ENCODE measurements at regions not wholly inside any gene's neighbourhood (a gene's known extent, or its start where the extent isn't known, plus 50 kb on each side); places are given as distances from the start of the nearest gene placed in this dataset.

- H3K4me3 ChIP-seq (ENCODE audit: low read depth, low read length), result no peak overlapping the region
- in situ Hi-C loops (cut with HindIII; ENCODE audit: low sequenced_read_pairs), result no loop called here
- TF ChIP-seq CTCF (IDR thresholded peaks at IDR 0.05; ENCODE audit: low read depth, low read length, missing control alignments), result no peak
- DNase-seq (ENCODE audit: low read depth), result no peak
Observed at GRCh38 chr3:74443102-74443501, 171.4 kb downstream of the CNTN3 start.

GRCh38 chr3:74442683-74443082 lies 171.8 kb downstream of the CNTN3 start:
- in situ Hi-C loops (cut with HindIII; ENCODE audit: low sequenced_read_pairs), result no loop called here
- DNase-seq (ENCODE audit: low read depth), result no peak
- H3K4me3 ChIP-seq (ENCODE audit: low read depth, low read length), result no peak overlapping the region
- no peak for TF ChIP-seq CTCF (IDR thresholded peaks at IDR 0.05; ENCODE audit: low read depth, low read length, missing control alignments)

DNA sequence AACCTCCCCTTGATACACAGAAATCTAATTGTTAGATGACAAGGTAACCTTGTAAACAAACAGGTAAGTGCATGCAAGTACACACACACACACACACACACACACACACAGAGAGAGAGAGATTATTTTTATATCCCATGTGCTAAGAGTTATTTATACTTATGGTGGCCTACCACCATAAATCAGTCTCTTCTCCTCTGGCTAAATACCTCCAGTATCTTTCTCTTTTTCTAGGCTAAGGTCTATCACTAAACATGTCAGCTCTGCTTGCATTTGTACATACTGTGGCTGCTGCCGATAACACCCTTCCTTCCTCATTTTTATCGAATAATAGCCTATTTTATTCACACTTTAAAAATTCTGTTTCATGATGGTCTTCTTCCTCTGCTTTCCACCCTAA lies 172.4 kb downstream of the CNTN3 start:
- no peak for DNase-seq (ENCODE audit: low read depth)
- no peak overlapping the region for H3K4me3 ChIP-seq (ENCODE audit: low read depth, low read length)
- TF ChIP-seq CTCF (IDR thresholded peaks at IDR 0.05; ENCODE audit: low read depth, low read length, missing control alignments), result no peak
- in situ Hi-C loops (cut with HindIII; ENCODE audit: low sequenced_read_pairs), result no loop called here

DNA sequence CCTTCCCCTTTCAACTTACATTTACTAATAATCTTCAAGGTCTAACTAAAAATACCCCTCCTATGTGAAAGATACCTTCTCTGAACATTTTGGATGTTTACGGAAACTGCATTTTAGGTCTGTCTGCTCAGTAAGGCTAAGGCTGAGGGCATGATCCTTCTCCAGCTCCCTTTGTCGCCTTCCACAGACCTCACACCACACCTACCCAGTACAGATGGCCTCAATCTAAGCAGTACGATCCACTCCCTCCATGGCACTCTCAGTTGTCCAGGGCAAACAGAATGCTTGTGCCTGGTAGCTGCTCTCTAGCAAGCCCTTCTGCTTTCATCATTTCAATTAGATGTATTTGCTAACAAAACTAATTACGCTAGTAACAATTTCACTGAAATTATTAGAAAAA lies 178.3 kb downstream of the CNTN3 start:
- no peak for DNase-seq (ENCODE audit: low read depth)
- no peak overlapping the region for H3K4me3 ChIP-seq (ENCODE audit: low read depth, low read length)
- no peak for TF ChIP-seq CTCF (IDR thresholded peaks at IDR 0.05; ENCODE audit: low read depth, low read length, missing control alignments)
- in situ Hi-C loops (cut with HindIII; ENCODE audit: low sequenced_read_pairs), result no loop called here

GRCh38 chr3:74435631-74436030 lies 178.8 kb downstream of the CNTN3 start:
- DNase-seq (ENCODE audit: low read depth), result no peak
- in situ Hi-C loops (cut with HindIII; ENCODE audit: low sequenced_read_pairs), result no loop called here
- TF ChIP-seq CTCF (IDR thresholded peaks at IDR 0.05; ENCODE audit: low read depth, low read length, missing control alignments), result no peak
- H3K4me3 ChIP-seq (ENCODE audit: low read depth, low read length), result no peak overlapping the region

DNA sequence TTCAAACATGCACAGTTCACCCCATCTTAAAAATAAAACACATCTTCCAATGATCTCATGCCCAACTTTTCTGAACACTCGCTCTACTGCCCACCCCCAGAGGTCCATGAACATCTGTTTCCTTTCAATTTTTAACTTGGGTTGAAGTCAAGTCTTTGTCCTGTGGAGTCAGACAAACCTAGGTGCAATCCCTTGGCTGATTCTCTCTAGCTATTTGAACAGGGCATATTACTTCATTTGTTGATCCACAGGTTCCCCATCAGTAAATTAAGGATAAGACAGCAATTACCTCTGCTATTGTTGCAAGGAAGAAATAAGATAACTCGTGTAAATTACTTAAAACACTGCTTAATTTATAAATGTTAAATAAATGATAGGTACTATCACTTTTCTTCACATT lies 180.1 kb downstream of the CNTN3 start:
- no peak for DNase-seq (ENCODE audit: low read depth)
- in situ Hi-C loops (cut with HindIII; ENCODE audit: low sequenced_read_pairs), result no loop called here
- no peak for TF ChIP-seq CTCF (IDR thresholded peaks at IDR 0.05; ENCODE audit: low read depth, low read length, missing control alignments)
- no peak overlapping the region for H3K4me3 ChIP-seq (ENCODE audit: low read depth, low read length)

DNA sequence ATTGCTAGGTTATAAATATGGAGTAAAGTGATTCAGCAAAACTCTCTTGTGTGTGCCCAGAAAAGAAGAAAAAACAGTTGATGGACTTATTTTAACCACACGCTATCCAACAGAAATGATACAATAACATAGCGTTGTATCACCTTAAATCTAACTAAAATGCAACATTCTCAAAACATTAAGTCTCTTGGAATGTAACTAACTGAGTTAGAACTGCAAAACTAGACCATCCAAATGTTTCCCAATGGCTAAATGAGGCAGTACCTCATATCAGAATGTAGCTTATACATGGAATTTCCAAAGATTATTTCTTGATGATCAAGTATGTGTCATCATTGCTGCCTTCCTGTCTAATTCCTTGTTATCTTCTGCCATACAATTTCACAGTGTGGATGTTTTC lies 187.9 kb downstream of the CNTN3 start:
- no peak for TF ChIP-seq CTCF (IDR thresholded peaks at IDR 0.05; ENCODE audit: low read depth, low read length, missing control alignments)
- H3K4me3 ChIP-seq (ENCODE audit: low read depth, low read length), result no peak overlapping the region
- in situ Hi-C loops (cut with HindIII; ENCODE audit: low sequenced_read_pairs), result no loop called here
- DNase-seq (ENCODE audit: low read depth), result no peak

Measured in astrocyte of the cerebellum (primary cell).